ENCODE measurements at regions not wholly inside any gene's neighbourhood (a gene's known extent, or its start where the extent isn't known, plus 50 kb on each side); places are given as distances from the start of the nearest gene placed in this dataset.

DNA sequence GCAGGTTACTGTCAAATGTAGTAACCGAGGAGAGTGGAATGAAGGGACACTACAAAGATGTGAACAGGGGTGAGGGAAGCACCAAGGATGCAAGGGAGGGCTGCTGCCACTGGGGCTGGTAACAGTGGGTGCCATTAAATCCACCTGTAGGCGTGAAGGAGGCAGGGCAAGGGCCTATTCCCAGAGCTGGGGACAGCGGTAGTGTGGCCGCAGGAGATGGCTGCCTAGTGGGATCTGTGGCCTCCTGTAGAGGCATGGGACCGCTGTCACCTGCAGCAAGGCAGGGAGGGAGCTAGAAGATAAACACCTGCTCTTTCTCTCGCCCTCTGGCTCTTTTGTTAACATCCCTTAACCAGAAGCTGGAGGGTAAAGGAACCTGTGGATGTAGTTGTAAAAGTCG is 80.5 kb upstream of the CNIH3 start:
- TF ChIP-seq, protein P1, sequence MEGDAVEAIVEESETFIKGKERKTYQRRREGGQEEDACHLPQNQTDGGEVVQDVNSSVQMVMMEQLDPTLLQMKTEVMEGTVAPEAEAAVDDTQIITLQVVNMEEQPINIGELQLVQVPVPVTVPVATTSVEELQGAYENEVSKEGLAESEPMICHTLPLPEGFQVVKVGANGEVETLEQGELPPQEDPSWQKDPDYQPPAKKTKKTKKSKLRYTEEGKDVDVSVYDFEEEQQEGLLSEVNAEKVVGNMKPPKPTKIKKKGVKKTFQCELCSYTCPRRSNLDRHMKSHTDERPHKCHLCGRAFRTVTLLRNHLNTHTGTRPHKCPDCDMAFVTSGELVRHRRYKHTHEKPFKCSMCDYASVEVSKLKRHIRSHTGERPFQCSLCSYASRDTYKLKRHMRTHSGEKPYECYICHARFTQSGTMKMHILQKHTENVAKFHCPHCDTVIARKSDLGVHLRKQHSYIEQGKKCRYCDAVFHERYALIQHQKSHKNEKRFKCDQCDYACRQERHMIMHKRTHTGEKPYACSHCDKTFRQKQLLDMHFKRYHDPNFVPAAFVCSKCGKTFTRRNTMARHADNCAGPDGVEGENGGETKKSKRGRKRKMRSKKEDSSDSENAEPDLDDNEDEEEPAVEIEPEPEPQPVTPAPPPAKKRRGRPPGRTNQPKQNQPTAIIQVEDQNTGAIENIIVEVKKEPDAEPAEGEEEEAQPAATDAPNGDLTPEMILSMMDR (IDR thresholded peaks at IDR 0.05; ENCODE audit: borderline replicate concordance, insufficient read depth, low read depth, low read length) = no peak
- no peak overlapping the region for H3K4me3 ChIP-seq (ENCODE audit: low read depth, low read length)

DNA sequence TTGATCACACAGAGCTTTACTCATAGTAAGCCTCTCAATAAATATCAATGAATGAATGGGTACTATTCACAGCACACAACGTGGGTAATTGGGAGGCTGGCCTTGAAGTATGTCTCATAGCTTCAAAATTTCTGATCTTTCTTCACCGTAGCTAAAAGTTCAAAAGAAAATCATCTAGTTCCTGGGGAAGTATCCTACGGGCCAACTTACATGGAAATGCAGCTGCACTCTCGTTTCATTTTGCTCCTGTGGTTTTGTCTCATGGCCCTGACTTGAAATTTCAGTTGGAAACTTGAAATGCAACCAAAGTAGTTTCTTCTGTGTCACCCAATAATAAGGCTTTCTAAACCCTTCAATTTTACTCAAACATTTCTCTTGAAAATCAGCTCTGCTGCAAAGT is 76.1 kb upstream of the CNIH3 start:
- TF ChIP-seq, protein P1 (IDR thresholded peaks at IDR 0.05; ENCODE audit: borderline replicate concordance, insufficient read depth, low read depth, low read length) = no peak
- H3K4me3 ChIP-seq (ENCODE audit: low read depth, low read length) = no peak overlapping the region

DNA sequence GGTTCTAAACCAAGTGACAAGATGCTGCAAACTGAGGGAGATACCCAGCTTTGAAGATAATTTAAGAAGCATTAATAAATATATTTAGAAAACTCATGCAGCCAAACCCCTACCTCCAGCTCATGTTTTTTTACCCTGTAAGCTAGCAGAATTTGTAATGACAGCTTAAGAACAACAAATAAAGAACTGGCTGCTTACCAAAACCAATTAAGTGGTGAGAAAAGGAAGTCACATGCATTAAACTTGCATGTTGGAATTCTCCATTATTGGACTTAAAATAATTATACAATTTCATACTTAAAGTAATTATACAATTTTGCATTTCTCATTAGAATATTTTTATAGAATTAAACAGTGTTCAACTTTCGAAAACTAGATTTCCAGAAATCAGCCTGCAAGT is 75.6 kb upstream of the CNIH3 start:
- H3K4me3 ChIP-seq (ENCODE audit: low read depth, low read length) = no peak overlapping the region
- TF ChIP-seq, protein P1 (IDR thresholded peaks at IDR 0.05; ENCODE audit: borderline replicate concordance, insufficient read depth, low read depth, low read length) = no peak

DNA sequence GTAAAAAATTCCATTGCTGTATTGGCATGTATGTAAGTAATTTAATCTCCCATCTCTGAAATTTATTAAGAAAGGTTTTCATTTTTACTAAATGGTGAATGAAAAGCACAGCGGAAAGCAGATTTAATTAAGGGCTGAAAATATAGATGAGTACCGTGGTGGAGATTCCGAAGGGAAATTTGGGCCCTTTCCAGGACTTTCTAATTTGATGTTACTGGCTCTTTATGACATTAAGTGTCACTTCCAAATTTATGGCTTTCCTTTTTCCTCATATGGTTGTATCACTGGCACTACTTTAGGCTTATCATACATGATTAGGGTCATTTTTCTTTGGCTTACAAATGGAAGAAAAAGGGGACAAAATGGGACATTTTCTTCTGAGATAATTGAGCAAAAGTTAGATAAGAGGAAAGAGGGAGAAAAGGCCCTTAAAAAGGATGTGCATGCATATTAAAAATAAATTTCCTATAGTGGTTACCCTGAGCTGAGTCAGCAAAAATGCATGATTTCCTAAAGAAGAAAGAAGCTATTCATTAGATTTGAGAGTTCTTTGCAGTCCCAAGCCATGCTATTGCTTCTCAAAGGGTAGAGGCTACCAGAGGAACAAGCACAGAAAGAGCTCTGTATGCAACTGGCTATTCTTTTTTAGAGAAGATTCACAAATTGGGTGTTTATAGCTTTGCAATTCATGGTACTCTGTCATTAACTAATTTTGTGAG is 74.9 kb upstream of the CNIH3 start:
- TF ChIP-seq, protein P1 (IDR thresholded peaks at IDR 0.05; ENCODE audit: borderline replicate concordance, insufficient read depth, low read depth, low read length) = no peak
- no peak overlapping the region for H3K4me3 ChIP-seq (ENCODE audit: low read depth, low read length)

DNA sequence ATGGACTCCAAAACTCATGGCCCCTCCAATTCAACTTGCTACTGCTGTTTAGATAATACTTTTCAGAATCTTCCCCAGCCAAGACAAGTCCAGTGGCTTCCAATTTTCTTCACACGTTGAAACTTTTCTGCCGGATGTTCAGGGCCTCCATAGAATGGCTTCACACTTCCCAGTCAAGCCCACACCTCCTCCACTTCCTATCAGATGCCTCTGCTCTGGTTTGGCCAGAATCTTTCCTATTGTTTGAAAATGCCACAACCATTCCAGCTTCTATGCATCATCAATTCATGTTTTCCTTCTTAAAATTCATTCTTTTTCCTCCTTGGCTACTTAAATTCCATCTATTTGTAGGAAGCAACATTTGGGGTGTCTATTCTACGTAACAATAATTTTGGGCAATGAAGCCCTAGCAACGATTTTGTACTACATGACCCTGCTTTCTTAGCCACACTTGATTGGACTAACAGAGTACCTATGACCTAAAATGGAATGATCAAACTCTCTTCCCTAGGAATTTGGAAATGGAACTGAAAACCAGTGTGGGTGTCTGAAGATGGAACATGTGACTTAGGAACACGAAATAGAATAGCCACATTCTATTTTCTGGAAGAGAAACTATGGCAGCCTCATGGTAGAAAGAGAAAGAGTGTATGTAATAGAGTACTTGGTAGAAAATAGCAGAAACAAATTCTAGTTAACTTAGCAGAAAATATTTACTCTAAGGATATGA is 74.1 kb upstream of the CNIH3 start:
- H3K4me3 ChIP-seq (ENCODE audit: low read depth, low read length) = no peak overlapping the region

DNA sequence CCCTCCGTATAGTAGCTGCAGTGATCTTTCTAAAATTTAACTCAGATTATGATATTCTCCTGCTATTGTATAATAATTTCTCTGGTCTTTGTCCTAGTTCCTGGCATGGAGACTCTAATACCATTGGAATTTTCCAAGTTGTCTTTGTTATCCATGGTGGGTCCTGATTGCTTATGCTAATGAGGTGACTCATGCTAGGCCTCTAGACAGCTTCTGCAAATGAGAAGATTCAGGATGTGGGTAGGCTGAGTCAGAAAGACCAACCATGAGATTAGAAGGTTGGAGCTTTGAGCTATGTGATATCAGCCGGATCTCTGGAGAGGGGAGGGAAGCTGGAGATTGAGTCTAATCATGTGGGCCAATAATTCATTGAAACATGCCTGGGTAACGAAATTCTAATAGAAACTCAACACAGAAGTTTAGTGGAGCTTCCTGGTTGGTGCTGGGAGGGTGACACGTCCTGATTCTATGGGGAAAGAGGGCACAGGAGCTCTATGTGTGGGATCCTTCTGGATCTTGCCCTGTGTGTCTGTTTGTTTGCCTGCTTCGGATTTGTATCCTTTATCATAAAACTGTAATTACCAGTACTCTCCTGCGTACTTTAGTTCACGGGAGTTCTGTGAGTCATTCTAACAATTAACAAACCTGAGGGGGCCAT is 73.2 kb upstream of the CNIH3 start:
- TF ChIP-seq, protein P1 (IDR thresholded peaks at IDR 0.05; ENCODE audit: borderline replicate concordance, insufficient read depth, low read depth, low read length) = no peak
- H3K4me3 ChIP-seq (ENCODE audit: low read depth, low read length) = no peak overlapping the region

More for the DNA sequence above, 74.1 kb upstream of the CNIH3 start:
- TF ChIP-seq, protein P1 (IDR thresholded peaks at IDR 0.05; ENCODE audit: borderline replicate concordance, insufficient read depth, low read depth, low read length) = no peak

Measured in GM12875 (cell line).